K562 (cell line): ENCODE measurements at regions not wholly inside any gene's neighbourhood (a gene's known extent, or its start where the extent isn't known, plus 50 kb on each side); places are given as distances from the start of the nearest gene placed in this dataset.

Experiments used
- ATAC-seq: fragments of 200-7000 bp; cut with Tn5 transposase; 3 replicates; pipeline ENCODE4 v1.9.1; 2020; ENCODE audit warnings: moderate library complexity
- BruUV-seq: library from RNA; stranded (reverse); fragments of 400-500 nt; replicated peaks from 2 replicates; lab custom pipeline; 2021; lab: Mats Ljungman, UMichigan
- CTCF ChIA-PET: fragments of 300-600 bp; formaldehyde crosslinking; extraction: SDS; loops from one replicate; lab custom pipeline; 2021; ENCODE audit warnings: low intra/inter-chr PET ratio; lab: Yijun Ruan, JAX
- POLR2A ChIA-PET: fragments of 300-600, 350-650 bp; sonication (Branson Sonifier 250); formaldehyde crosslinking; extraction: SDS; loops from one replicate; lab custom pipeline; 2021; ENCODE audit warnings: antibody characterized with exemption, inconsistent platforms; lab: Yijun Ruan, JAX
- DNase-seq, 4 experiments: peaks; one replicate each; pipeline versions ENCODE4 v3.0.0 to v3.0.0-alpha.2; 2011 to 2018; ENCODE audit warnings: low spot score in 3 of 4, mixed read lengths in 3 of 4; ENCODE audit errors: extremely low read depth in 1 of 4
- FAIRE-seq: peaks from 2 replicates; lab custom pipeline; 2011; peaks lifted over from hg19 to GRCh38; lab: Jason Lieb, UNC
- H2AFZ ChIP-seq: 2 replicates; pipeline ENCODE4 v1.6.0; 2011; ENCODE audit warnings: low read depth, low read length, control low read depth, inconsistent platforms
- H3K27ac ChIP-seq: fragments of 200-600 bp; 3 replicates; pipeline ENCODE4 v1.8.0; 2011; ENCODE audit warnings: low read depth, mild to moderate bottlenecking, control low read depth, inconsistent platforms, low read length, moderate library complexity, mixed read lengths; ENCODE audit errors: extremely low read depth
- H3K27me3 ChIP-seq, 2 experiments: fragments of 300-600 bp in 1 of 2; 2 replicates in 1 of 2; 3 replicates in 1 of 2; pipeline versions ENCODE4 v1.6.0 to v1.8.0; 2011; ENCODE audit warnings: inconsistent platforms in 2 of 2, low read length in 2 of 2, mild to moderate bottlenecking in 1 of 2, mixed read lengths in 1 of 2, moderate library complexity in 1 of 2; ENCODE audit not compliant: control insufficient read depth in 2 of 2, insufficient read depth in 2 of 2
- H3K36me3 ChIP-seq: fragments of 300-600 bp; 3 replicates; pipeline ENCODE4 v1.8.0; 2011; ENCODE audit warnings: mild to moderate bottlenecking, low read length, inconsistent platforms; ENCODE audit not compliant: control insufficient read depth, insufficient read depth
- H3K4me1 ChIP-seq, 2 experiments: fragments of 200-600 bp in 1 of 2; replicated peaks in 1 of 2; 2 replicates in 1 of 2; 3 replicates in 1 of 2; pipeline versions ENCODE4 v1.5.1 to v1.8.0; 2011; ENCODE audit warnings: inconsistent platforms in 2 of 2, low read length in 2 of 2, mild to moderate bottlenecking in 1 of 2, mixed read lengths in 1 of 2, moderate library complexity in 1 of 2; ENCODE audit not compliant: control insufficient read depth in 2 of 2, insufficient read depth in 2 of 2
- H3K4me2 ChIP-seq: 2 replicates; pipeline ENCODE4 v1.6.1; 2011; ENCODE audit warnings: low read length, control low read depth, inconsistent platforms, mixed read lengths; ENCODE audit not compliant: insufficient read depth
- H3K4me3 ChIP-seq: fragments of 200-600 bp; sonication (generic), shearing (Covaris generic); 2 replicates; pipeline ENCODE4 v1.5.1; 2016; ENCODE audit warnings: control low read depth, inconsistent platforms
- H3K79me2 ChIP-seq: fragments of 200-600 bp; 3 replicates; pipeline ENCODE4 v1.8.0; 2011; ENCODE audit warnings: low read length, inconsistent platforms; ENCODE audit not compliant: control insufficient read depth, insufficient read depth
- H3K9ac ChIP-seq, 2 experiments: 2 replicates each; pipeline versions ENCODE4 v1.6.0 to v1.6.1; 2011; ENCODE audit warnings: low read depth in 2 of 2, low read length in 2 of 2, control low read depth in 1 of 2, inconsistent platforms in 1 of 2, mild to moderate bottlenecking in 1 of 2, mixed read lengths in 1 of 2; ENCODE audit not compliant: insufficient read depth in 1 of 2
- H3K9me1 ChIP-seq: one replicate; pipeline ENCODE4 v1.6.0; 2011; ENCODE audit warnings: inconsistent platforms, mild to moderate bottlenecking, low read length, moderate library complexity; ENCODE audit not compliant: control insufficient read depth, insufficient read depth
- H3K9me3 ChIP-seq: replicated peaks from 2 replicates; pipeline ENCODE4 v1.5.1; 2011; ENCODE audit warnings: low read depth, low read length, inconsistent platforms; ENCODE audit not compliant: control insufficient read depth, insufficient read depth
- H4K20me1 ChIP-seq: replicated peaks from 2 replicates; pipeline ENCODE4 v1.6.1; 2011; ENCODE audit warnings: low read length, inconsistent platforms, mixed read lengths; ENCODE audit not compliant: control insufficient read depth, insufficient read depth
- ATF7 ChIP-seq: fragments of 450-650 bp; IDR thresholded peaks from 2 replicates; pipeline ENCODE4 v1.7.1; 2014; ENCODE audit warnings: mild to moderate bottlenecking, moderate library complexity
- CREB1 ChIP-seq, 2 experiments: sonication (generic) in 1 of 2; formaldehyde crosslinking in 1 of 2; IDR thresholded peaks; 2 replicates each; pipeline versions ENCODE4 v1.6.1 to v1.8.0; 2012 to 2022; ENCODE audit warnings: inconsistent platforms in 1 of 2, mild to moderate bottlenecking in 1 of 2, missing genetic modification reagents in 1 of 2, moderate library complexity in 1 of 2
- TCF3 ChIP-seq: sonication (generic); formaldehyde crosslinking; IDR thresholded peaks from 2 replicates; pipeline ENCODE4 v1.4.0; 2020; ENCODE audit warnings: mild to moderate bottlenecking, missing genetic modification reagents
- ZNF512 ChIP-seq: IDR thresholded peaks from 2 replicates; pipeline ENCODE4 v1.6.1; 2016; ENCODE audit warnings: missing genetic modification characterization, missing compliant biosample characterization
- WGBS: fragments of 100-300 bp; shearing (Covaris generic); methylation state at CpG from one replicate; pipeline ENCODE4 v1.1.6; 2016; ENCODE audit warnings: low coverage, mixed read lengths; ENCODE audit not compliant: insufficient coverage; ENCODE audit errors: missing lambda C conversion rate; 5-methylcytosine and 5-hydroxymethylcytosine counted together
- in situ Hi-C: fragments of 300-500 bp; cut with MboI; formaldehyde crosslinking; loops from 4 replicates; pipeline ENCODE4 v1.15.0; 2018; ENCODE audit warnings: inconsistent platforms, mixed read lengths
- intact Hi-C: fragments of 100-400 bp; cut with micrococcal nuclease; formaldehyde crosslinking; loops from 2 replicates; pipeline ENCODE4 v1.14.2; 2022
- TF ChIP-seq, protein P1 (sequence below): fragments of 450-650 bp; IDR thresholded peaks from 2 replicates; pipeline ENCODE4 v1.6.1; 2018; ENCODE audit not compliant: partially characterized antibody
- TF ChIP-seq, protein P2 (sequence below): fragments of 450-650 bp; formaldehyde crosslinking; IDR thresholded peaks from 2 replicates; pipeline ENCODE4 v1.4.0; 2020; ENCODE audit warnings: mild to moderate bottlenecking, moderate library complexity
- TF ChIP-seq, protein P3 (sequence below), 2 experiments: fragments of 450-650 bp in 1 of 2; sonication (generic) in 1 of 2; formaldehyde crosslinking in 1 of 2; IDR thresholded peaks in 1 of 2; conservative IDR thresholded peaks in 1 of 2; 2 replicates each; pipeline versions ENCODE4 v1.6.1 to v1.8.1; 2016 to 2023; ENCODE audit warnings: mild to moderate bottlenecking in 2 of 2, moderate library complexity in 2 of 2, inconsistent platforms in 1 of 2, missing genetic modification reagents in 1 of 2

DNA sequence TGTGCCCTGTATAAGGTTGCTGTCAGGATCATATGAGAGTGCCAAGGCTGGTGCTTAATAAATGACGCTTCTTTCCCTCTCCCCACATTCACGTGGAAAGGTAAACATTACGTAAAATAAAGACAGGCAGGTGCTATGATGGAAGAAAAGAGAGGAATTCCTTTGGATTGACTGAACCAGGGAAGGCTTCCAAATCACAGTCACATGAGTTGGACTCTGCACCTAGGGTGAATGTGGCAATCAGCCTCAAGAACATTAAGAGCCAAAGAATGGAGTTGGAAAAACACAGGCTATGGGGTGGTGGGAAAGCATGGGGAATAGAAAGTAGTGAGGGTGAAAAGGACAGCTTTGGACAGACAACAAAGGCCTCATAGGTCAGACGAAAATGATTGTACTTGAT is 473.1 kb downstream of the VRK1 start (continued):
- no peak for TF ChIP-seq ZNF512 (tag)

- in situ Hi-C loops (no loop called here), intact Hi-C loops (no loop called here)
- no peak overlapping the region for H3K4me2 ChIP-seq
- no TSS peak for BruUV-seq
- H3K27ac ChIP-seq, result no peak overlapping the region
- ChIA-PET CTCF (no interaction called here), POLR2A (no interaction called here)
- ATAC-seq, result no peak
- DNase-seq, result no peak
- no peaks in the 10 kb centered on the region for H3K27me3 ChIP-seq
- H3K79me2 ChIP-seq, result no peaks in the 10 kb centered on the region
- FAIRE-seq, result no peak
- no peaks in the 10 kb centered on the region for H4K20me1 ChIP-seq
- no peak overlapping the region for H2AFZ ChIP-seq
- no peaks in the 10 kb centered on the region for H3K4me1 ChIP-seq
- H3K9ac ChIP-seq, result no peak overlapping the region
- no peaks in the 10 kb centered on the region for H3K9me1 ChIP-seq
- WGBS, result 0% methylated on average over 8 of the region's 8 CpGs
- no peak for TF ChIP-seq TCF3 (CRISPR knock-in tag)
- no peak for TF ChIP-seq ATF7
- TF ChIP-seq, protein P1, sequence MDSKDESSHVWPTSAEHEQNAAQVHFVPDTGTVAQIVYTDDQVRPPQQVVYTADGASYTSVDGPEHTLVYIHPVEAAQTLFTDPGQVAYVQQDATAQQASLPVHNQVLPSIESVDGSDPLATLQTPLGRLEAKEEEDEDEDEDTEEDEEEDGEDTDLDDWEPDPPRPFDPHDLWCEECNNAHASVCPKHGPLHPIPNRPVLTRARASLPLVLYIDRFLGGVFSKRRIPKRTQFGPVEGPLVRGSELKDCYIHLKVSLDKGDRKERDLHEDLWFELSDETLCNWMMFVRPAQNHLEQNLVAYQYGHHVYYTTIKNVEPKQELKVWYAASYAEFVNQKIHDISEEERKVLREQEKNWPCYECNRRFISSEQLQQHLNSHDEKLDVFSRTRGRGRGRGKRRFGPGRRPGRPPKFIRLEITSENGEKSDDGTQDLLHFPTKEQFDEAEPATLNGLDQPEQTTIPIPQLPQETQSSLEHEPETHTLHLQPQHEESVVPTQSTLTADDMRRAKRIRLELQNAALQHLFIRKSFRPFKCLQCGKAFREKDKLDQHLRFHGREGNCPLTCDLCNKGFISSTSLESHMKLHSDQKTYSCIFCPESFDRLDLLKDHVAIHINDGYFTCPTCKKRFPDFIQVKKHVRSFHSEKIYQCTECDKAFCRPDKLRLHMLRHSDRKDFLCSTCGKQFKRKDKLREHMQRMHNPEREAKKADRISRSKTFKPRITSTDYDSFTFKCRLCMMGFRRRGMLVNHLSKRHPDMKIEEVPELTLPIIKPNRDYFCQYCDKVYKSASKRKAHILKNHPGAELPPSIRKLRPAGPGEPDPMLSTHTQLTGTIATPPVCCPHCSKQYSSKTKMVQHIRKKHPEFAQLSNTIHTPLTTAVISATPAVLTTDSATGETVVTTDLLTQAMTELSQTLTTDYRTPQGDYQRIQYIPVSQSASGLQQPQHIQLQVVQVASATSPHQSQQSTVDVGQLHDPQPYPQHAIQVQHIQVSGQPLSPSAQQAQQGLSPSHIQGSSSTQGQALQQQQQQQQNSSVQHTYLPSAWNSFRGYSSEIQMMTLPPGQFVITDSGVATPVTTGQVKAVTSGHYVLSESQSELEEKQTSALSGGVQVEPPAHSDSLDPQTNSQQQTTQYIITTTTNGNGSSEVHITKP, result no peak
- TF ChIP-seq, protein P2, sequence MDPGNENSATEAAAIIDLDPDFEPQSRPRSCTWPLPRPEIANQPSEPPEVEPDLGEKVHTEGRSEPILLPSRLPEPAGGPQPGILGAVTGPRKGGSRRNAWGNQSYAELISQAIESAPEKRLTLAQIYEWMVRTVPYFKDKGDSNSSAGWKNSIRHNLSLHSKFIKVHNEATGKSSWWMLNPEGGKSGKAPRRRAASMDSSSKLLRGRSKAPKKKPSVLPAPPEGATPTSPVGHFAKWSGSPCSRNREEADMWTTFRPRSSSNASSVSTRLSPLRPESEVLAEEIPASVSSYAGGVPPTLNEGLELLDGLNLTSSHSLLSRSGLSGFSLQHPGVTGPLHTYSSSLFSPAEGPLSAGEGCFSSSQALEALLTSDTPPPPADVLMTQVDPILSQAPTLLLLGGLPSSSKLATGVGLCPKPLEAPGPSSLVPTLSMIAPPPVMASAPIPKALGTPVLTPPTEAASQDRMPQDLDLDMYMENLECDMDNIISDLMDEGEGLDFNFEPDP (CRISPR knock-in tag), result no peak
- TF ChIP-seq CREB1 (IDR thresholded peaks at IDR 0.05), result no peak
- TF ChIP-seq CREB1 (CRISPR knock-in tag; IDR thresholded peaks at IDR 0.05), result no peak
- TF ChIP-seq, protein P3, sequence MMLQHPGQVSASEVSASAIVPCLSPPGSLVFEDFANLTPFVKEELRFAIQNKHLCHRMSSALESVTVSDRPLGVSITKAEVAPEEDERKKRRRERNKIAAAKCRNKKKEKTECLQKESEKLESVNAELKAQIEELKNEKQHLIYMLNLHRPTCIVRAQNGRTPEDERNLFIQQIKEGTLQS (IDR thresholded peaks at IDR 0.05), result no peak
- TF ChIP-seq, protein P3 (CRISPR knock-in tag; conservative IDR thresholded peaks at IDR 0.05), result no peak
- H3K4me3 ChIP-seq, result no peak overlapping the region
- H3K9me3 ChIP-seq, result no peaks in the 10 kb centered on the region
- no peaks in the 10 kb centered on the region for H3K36me3 ChIP-seq
Observed at GRCh38 chr14:97271451-97271960, 474.3 kb downstream of the VRK1 start.
